Parathyroid adenoma (tissue), 2 donors: ENCODE measurements at regions not wholly inside any gene's neighbourhood (a gene's known extent, or its start where the extent isn't known, plus 50 kb on each side); places are given as distances from the start of the nearest gene placed in this dataset.

Source experiments
- H2AFZ ChIP-seq: fragments of 300-600 bp; sonication (generic); one replicate; pipeline ENCODE4 v1.7.0; 2017; ENCODE audit warnings: antibody characterized with exemption, mild to moderate bottlenecking
- H3K27ac ChIP-seq: fragments of 300-600 bp; sonication (generic); one replicate; pipeline ENCODE4 v1.7.0; 2017
- H3K27me3 ChIP-seq: fragments of 300-600 bp; sonication (generic); one replicate; pipeline ENCODE4 v1.7.0; 2017; ENCODE audit warnings: low read length; ENCODE audit not compliant: control insufficient read depth, insufficient read depth
- H3K36me3 ChIP-seq: fragments of 300-600 bp; sonication (generic); one replicate; pipeline ENCODE4 v1.7.0; 2017; ENCODE audit warnings: low read length; ENCODE audit not compliant: control insufficient read depth, insufficient read depth
- H3K4me1 ChIP-seq: fragments of 300-600 bp; sonication (generic); one replicate; pipeline ENCODE4 v1.7.0; 2017; ENCODE audit warnings: control low read depth
- H3K4me2 ChIP-seq: fragments of 300-600 bp; sonication (generic); one replicate; pipeline ENCODE4 v1.7.0; 2017; ENCODE audit warnings: low read length
- H3K4me3 ChIP-seq: fragments of 300-600 bp; sonication (generic); one replicate; pipeline ENCODE4 v1.7.0; 2017; ENCODE audit warnings: low read depth, low read length
- H3K79me2 ChIP-seq: fragments of 300-600 bp; sonication (generic); one replicate; pipeline ENCODE4 v1.7.0; 2017; ENCODE audit warnings: control low read depth
- H3K9ac ChIP-seq: fragments of 300-600 bp; sonication (generic); one replicate; pipeline ENCODE4 v1.7.0; 2017; ENCODE audit warnings: mild to moderate bottlenecking
- H3K9me3 ChIP-seq: fragments of 300-600 bp; sonication (generic); one replicate; pipeline ENCODE4 v1.7.0; 2017; ENCODE audit warnings: low read length; ENCODE audit not compliant: control insufficient read depth
- CTCF ChIP-seq: fragments of 300-600 bp; sonication (generic); IDR thresholded peaks from one replicate; pipeline ENCODE4 v1.7.0; 2017; ENCODE audit warnings: antibody characterized with exemption, mild to moderate bottlenecking
- donor health status: primary hyperparathyroidism.

GRCh38 chr2:60226191-60226590, 327.3 kb downstream of the BCL11A start:
- H2AFZ ChIP-seq, result no peak overlapping the region
- no peaks in the 10 kb centered on the region for H3K79me2 ChIP-seq
- no peaks in the 10 kb centered on the region for H3K27me3 ChIP-seq
- no peak overlapping the region for H3K27ac ChIP-seq
- no peak overlapping the region for H3K4me3 ChIP-seq
- no peaks in the 10 kb centered on the region for H3K36me3 ChIP-seq
- H3K4me1 ChIP-seq, result no peaks in the 10 kb centered on the region
- no peak for TF ChIP-seq CTCF
- no peak overlapping the region for H3K4me2 ChIP-seq
- H3K9me3 ChIP-seq, result no peaks in the 10 kb centered on the region
- no peak overlapping the region for H3K9ac ChIP-seq

GRCh38 chr2:60223859-60224258, 329.6 kb downstream of the BCL11A start:
- Histone ChIP-seq H3K27me3 (no peaks in the 10 kb centered on the region), H3K4me3 (no peak overlapping the region), H3K27ac (no peak overlapping the region), H3K4me1 (no peaks in the 10 kb centered on the region), H2AFZ (no peak overlapping the region), H3K9me3 (no peaks in the 10 kb centered on the region), H3K4me2 (no peak overlapping the region), H3K36me3 (no peaks in the 10 kb centered on the region), H3K79me2 (no peaks in the 10 kb centered on the region), H3K9ac (no peak overlapping the region)
- TF ChIP-seq CTCF, result no peak

- Histone ChIP-seq H3K36me3 (no peaks in the 10 kb centered on the region), H3K9me3 (no peaks in the 10 kb centered on the region), H3K9ac (no peak overlapping the region), H3K4me1 (no peaks in the 10 kb centered on the region), H3K4me3 (no peak overlapping the region), H2AFZ (no peak overlapping the region), H3K27ac (no peak overlapping the region), H3K4me2 (no peak overlapping the region), H3K27me3 (no peaks in the 10 kb centered on the region), H3K79me2 (no peaks in the 10 kb centered on the region)
- no peak for TF ChIP-seq CTCF
These were observed 332.4 kb downstream of the BCL11A start for GRCh38 chr2:60221098-60221497.

- Histone ChIP-seq H3K27me3 (no peaks in the 10 kb centered on the region), H3K9ac (no peak overlapping the region)
These were observed 333.9 kb downstream of the BCL11A start for GRCh38 chr2:60219536-60219935.

More at GRCh38 chr2:60219536-60219935, 333.9 kb downstream of the BCL11A start:
- no peak for TF ChIP-seq CTCF
- H3K4me2 ChIP-seq, result no peak overlapping the region
- no peaks in the 10 kb centered on the region for H3K79me2 ChIP-seq
- no peaks in the 10 kb centered on the region for H3K36me3 ChIP-seq
- no peak overlapping the region for H3K4me3 ChIP-seq
- no peak overlapping the region for H3K27ac ChIP-seq
- no peaks in the 10 kb centered on the region for H3K9me3 ChIP-seq
- no peak overlapping the region for H2AFZ ChIP-seq
- H3K4me1 ChIP-seq, result no peaks in the 10 kb centered on the region
